ENCODE measurements at regions not wholly inside any gene's neighbourhood (a gene's known extent, or its start where the extent isn't known, plus 50 kb on each side); places are given as distances from the start of the nearest gene placed in this dataset.
"Not testable (repeated sequence)": the region's sequence is repeated elsewhere in the genome, so short reads cannot be mapped to it uniquely, and the experiment has no call there.

DNA sequence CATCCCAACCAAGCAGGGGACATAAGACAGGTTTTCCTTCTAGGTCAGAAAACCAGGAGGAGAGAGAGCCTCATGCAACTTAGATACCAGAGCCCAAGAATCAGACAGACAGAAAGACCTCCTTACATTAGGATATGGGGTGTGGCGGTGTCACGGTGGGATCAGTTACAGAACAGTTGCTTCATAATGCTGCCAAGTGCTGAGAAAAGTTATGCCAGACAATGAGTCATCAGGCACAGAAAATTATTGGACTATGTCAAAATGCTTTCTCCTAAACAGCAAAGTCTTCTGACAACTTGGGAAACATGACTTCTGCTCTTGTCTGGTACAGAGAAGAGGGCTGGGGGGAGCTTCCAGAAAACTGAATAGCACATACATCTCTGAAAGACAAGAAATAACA lies 1120.2 kb upstream of the TMPRSS15 start:
- H3K27me3 Mint-ChIP-seq = no peaks in the 10 kb centered on the region
- H3K36me3 Mint-ChIP-seq = no peaks in the 10 kb centered on the region
- no peak for DNase-seq
- ChIA-PET CTCF (no interaction called here), POLR2A (no interaction called here)
- intact Hi-C loops (cut with micrococcal nuclease) = no loop called here
- H3K4me3 Mint-ChIP-seq = no peak overlapping the region
- Histone ChIP-seq H3K36me3 (ENCODE audit: control insufficient read depth in 2 of 3, insufficient read depth in 3 of 3, low read length in 3 of 3) (no peaks in the 10 kb centered on the region), H3K9me3 (ENCODE audit: control insufficient read depth in 2 of 3, low read length in 3 of 3) (peaks cover 0 to 5% (median 4%) of the 10 kb centered on the region in 3 experiments), H3K4me1 (ENCODE audit: control insufficient read depth in 2 of 2, insufficient read depth in 2 of 2, low read length in 2 of 2) (no peaks in the 10 kb centered on the region), H3K27me3 (ENCODE audit: control insufficient read depth in 2 of 2, insufficient read depth in 2 of 2, low read length in 2 of 2) (no peaks in the 10 kb centered on the region), H3K4me3 (ENCODE audit: low read length) (no peak overlapping the region), H3K27ac (ENCODE audit: low read depth, low read length) (no peak overlapping the region)
- peaks cover 1 to 17% (median 6%) of the 10 kb centered on the region in 11 donors for H3K9me3 Mint-ChIP-seq
- no peaks in the 10 kb centered on the region for H3K4me1 Mint-ChIP-seq
- H3K27ac Mint-ChIP-seq = no peak overlapping the region
- ATAC-seq = no peak

DNA sequence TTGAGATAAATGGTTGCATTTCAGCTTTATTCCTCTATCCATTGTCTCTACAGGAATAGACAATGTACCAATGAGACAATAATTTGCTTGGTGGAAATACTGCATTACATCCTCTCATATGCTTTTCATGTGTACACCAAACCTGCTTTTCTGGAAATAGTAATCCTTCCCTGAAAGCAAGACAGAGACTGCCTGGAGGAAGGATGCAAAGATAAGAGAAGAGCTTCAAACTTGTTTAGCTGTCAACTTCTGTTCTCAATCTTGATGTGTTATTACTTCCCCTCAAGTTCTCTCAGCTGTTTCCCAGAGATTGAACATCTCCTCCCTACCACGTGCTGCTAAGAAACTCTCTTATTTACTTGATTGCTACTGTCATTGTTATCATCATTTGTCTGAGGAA lies 1125.4 kb upstream of the TMPRSS15 start:
- Mint-ChIP-seq H3K9me3 (peaks cover 0 to 19% (median 3%) of the 10 kb centered on the region in 11 donors), H3K27me3 (no peaks in the 10 kb centered on the region), H3K4me3 (no peak overlapping the region), H3K27ac (no peak overlapping the region), H3K4me1 (no peaks in the 10 kb centered on the region), H3K36me3 (no peaks in the 10 kb centered on the region)
- H3K4me1 ChIP-seq (ENCODE audit: control insufficient read depth in 2 of 2, insufficient read depth in 2 of 2, low read length in 2 of 2) = no peaks in the 10 kb centered on the region
- no peak for DNase-seq
- no peaks in the 10 kb centered on the region for H3K27me3 ChIP-seq (ENCODE audit: control insufficient read depth in 2 of 2, insufficient read depth in 2 of 2, low read length in 2 of 2)
- no peak overlapping the region for H3K27ac ChIP-seq (ENCODE audit: low read depth, low read length)
- H3K9me3 ChIP-seq (ENCODE audit: control insufficient read depth in 2 of 3, low read length in 3 of 3) = peaks cover 0 to 5% (median 0%) of the 10 kb centered on the region in 3 experiments
- ATAC-seq = no peak
- CTCF ChIA-PET = no interaction called here
- POLR2A ChIA-PET = no interaction called here
- no peak overlapping the region for H3K4me3 ChIP-seq (ENCODE audit: low read length)
- no peaks in the 10 kb centered on the region for H3K36me3 ChIP-seq (ENCODE audit: control insufficient read depth in 2 of 3, insufficient read depth in 3 of 3, low read length in 3 of 3)
- intact Hi-C loops (cut with micrococcal nuclease) = no loop called here

DNA sequence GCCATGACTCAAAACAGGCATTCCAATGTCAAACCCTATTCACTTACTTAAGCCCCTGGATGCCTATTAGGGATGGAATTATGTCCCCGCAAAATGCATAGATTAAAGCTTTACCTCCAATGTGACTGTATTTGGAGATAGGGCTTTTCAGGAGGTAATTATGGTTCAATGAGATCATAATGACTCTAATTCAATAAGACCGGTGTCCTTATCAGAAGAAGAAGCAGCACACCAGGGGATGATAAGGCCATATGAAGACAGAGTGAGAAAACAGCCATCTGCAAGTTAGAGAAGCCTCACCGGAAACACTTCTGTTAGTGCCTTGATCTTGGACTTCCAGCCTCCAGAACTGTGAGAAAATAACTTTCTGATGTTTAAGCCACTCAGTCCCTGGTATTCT lies 1131.8 kb upstream of the TMPRSS15 start:
- no peaks in the 10 kb centered on the region for H3K27me3 ChIP-seq (ENCODE audit: control insufficient read depth in 2 of 2, insufficient read depth in 2 of 2, low read length in 2 of 2)
- H3K36me3 ChIP-seq (ENCODE audit: control insufficient read depth in 2 of 3, insufficient read depth in 3 of 3, low read length in 3 of 3) = no peaks in the 10 kb centered on the region
- no peak overlapping the region for H3K27ac Mint-ChIP-seq
- no peaks in the 10 kb centered on the region for H3K4me1 Mint-ChIP-seq
- no peak overlapping the region for H3K4me3 ChIP-seq (ENCODE audit: low read length)
- intact Hi-C loops (cut with micrococcal nuclease) = no loop called here
- no peak overlapping the region for H3K27ac ChIP-seq (ENCODE audit: low read depth, low read length)
- POLR2A ChIA-PET = no interaction called here
- ATAC-seq (no peak), DNase-seq (no peak)
- H3K36me3 Mint-ChIP-seq = peaks cover 0 to 1% (median 0%) of the 10 kb centered on the region in 5 donors
- H3K27me3 Mint-ChIP-seq = no peaks in the 10 kb centered on the region
- H3K4me1 ChIP-seq (ENCODE audit: control insufficient read depth in 2 of 2, insufficient read depth in 2 of 2, low read length in 2 of 2) = no peaks in the 10 kb centered on the region
- CTCF ChIA-PET = no interaction called here
- H3K9me3 ChIP-seq (ENCODE audit: control insufficient read depth in 2 of 3, low read length in 3 of 3) = no peaks in the 10 kb centered on the region
- no peak overlapping the region for H3K4me3 Mint-ChIP-seq
- H3K9me3 Mint-ChIP-seq = peaks cover 0 to 23% (median 3%) of the 10 kb centered on the region in 11 donors

DNA sequence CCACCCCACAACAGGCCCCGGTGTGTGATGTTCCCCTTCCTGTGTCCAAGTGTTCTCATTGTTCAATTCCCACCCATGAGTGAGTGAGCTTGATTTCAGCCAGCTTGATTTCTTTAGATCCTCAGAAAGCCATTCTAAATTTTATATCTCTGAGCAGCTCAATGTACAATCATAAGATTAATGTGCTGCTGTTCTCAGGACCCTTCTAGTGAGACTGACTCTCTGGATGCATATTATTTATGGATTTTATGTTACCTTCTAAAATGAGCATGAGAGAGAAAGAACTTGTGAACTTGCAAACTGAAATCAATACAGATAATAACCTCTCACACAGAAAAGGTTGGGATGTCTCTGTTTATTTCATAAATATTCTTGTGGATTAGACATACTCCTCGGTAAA lies 1133.5 kb upstream of the TMPRSS15 start:
- Histone ChIP-seq H3K27ac (ENCODE audit: low read depth, low read length) (no peak overlapping the region), H3K4me1 (ENCODE audit: control insufficient read depth in 2 of 2, insufficient read depth in 2 of 2, low read length in 2 of 2) (no peaks in the 10 kb centered on the region), H3K36me3 (ENCODE audit: control insufficient read depth in 2 of 3, insufficient read depth in 3 of 3, low read length in 3 of 3) (no peaks in the 10 kb centered on the region), H3K9me3 (ENCODE audit: control insufficient read depth in 2 of 3, low read length in 3 of 3) (no peaks in the 10 kb centered on the region), H3K27me3 (ENCODE audit: control insufficient read depth in 2 of 2, insufficient read depth in 2 of 2, low read length in 2 of 2) (no peaks in the 10 kb centered on the region), H3K4me3 (ENCODE audit: low read length) (no peak overlapping the region)
- Mint-ChIP-seq H3K27ac (no peak overlapping the region), H3K4me3 (no peak overlapping the region), H3K4me1 (no peaks in the 10 kb centered on the region), H3K36me3 (peaks cover 0 to 1% (median 0%) of the 10 kb centered on the region in 5 donors), H3K9me3 (peaks cover 0 to 26% (median 5%) of the 10 kb centered on the region in 11 donors), H3K27me3 (no peaks in the 10 kb centered on the region)
- intact Hi-C loops (cut with micrococcal nuclease) = no loop called here
- DNase-seq (no peak), ATAC-seq (no peak)
- ChIA-PET POLR2A (no interaction called here), CTCF (no interaction called here)

DNA sequence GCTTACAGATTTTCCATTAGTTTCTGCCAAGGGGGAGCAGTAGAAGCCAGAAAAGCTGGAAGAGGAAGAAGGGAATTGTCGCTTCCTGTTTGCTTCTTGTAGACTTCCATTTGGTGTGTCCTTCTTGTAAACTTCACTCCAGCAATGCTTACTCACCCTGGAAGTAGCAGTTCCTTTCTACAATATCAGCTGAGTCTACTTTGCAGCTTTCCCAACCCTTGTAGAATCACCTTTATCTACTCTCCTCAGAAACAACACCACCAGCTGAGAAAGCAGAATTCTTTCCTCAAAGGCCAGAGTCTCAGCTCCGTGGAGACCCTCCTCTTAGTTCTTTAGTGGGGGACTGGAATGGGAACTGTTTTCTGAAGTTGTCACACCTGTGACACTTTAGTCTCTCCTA lies 1136.7 kb upstream of the TMPRSS15 start:
- Mint-ChIP-seq H3K9me3 (peaks cover 0 to 28% (median 11%) of the 10 kb centered on the region in 11 donors), H3K4me1 (no peaks in the 10 kb centered on the region), H3K27me3 (no peaks in the 10 kb centered on the region), H3K4me3 (no peak overlapping the region), H3K36me3 (peaks cover 0 to 3% (median 0%) of the 10 kb centered on the region in 5 donors), H3K27ac (no peak overlapping the region)
- DNase-seq = no peak
- Histone ChIP-seq H3K27me3 (ENCODE audit: control insufficient read depth in 2 of 2, insufficient read depth in 2 of 2, low read length in 2 of 2) (no peaks in the 10 kb centered on the region), H3K36me3 (ENCODE audit: control insufficient read depth in 2 of 3, insufficient read depth in 3 of 3, low read length in 3 of 3) (no peaks in the 10 kb centered on the region), H3K27ac (ENCODE audit: low read depth, low read length) (no peak overlapping the region), H3K4me3 (ENCODE audit: low read length) (no peak overlapping the region), H3K4me1 (ENCODE audit: control insufficient read depth in 2 of 2, insufficient read depth in 2 of 2, low read length in 2 of 2) (no peaks in the 10 kb centered on the region), H3K9me3 (ENCODE audit: control insufficient read depth in 2 of 3, low read length in 3 of 3) (peaks cover 0 to 3% (median 0%) of the 10 kb centered on the region in 3 experiments)
- ChIA-PET CTCF (no interaction called here), POLR2A (no interaction called here)
- intact Hi-C loops (cut with micrococcal nuclease) = no loop called here
- no peak for ATAC-seq

DNA sequence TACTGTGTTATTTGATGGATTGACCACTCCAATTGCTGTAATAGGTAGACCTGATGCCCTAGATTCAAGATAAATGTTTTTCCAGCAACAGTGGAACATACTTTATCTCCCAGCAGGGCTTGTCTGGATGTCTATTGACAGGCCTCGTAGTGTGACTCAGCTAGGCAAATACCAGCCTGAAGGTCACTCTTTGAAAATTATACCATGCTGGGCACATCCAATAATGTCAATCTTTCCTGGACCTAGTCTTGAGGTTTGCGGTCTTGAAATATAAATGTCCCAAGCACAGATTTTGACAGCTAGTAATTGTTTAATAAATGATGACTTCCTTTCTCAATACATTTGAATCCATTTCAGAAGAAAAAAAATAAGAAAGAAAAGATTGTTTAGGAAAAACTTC lies 1138.0 kb upstream of the TMPRSS15 start:
- ATAC-seq (no peak), DNase-seq (no peak)
- POLR2A ChIA-PET = no interaction called here
- H3K4me3 Mint-ChIP-seq = no peak overlapping the region
- intact Hi-C loops (cut with micrococcal nuclease) = no loop called here
- no peaks in the 10 kb centered on the region for H3K4me1 Mint-ChIP-seq
- H3K36me3 Mint-ChIP-seq = peaks cover 0 to 3% (median 0%) of the 10 kb centered on the region in 5 donors
- Histone ChIP-seq H3K27ac (ENCODE audit: low read depth, low read length) (no peak overlapping the region), H3K4me1 (ENCODE audit: control insufficient read depth in 2 of 2, insufficient read depth in 2 of 2, low read length in 2 of 2) (no peaks in the 10 kb centered on the region), H3K27me3 (ENCODE audit: control insufficient read depth in 2 of 2, insufficient read depth in 2 of 2, low read length in 2 of 2) (no peaks in the 10 kb centered on the region), H3K9me3 (ENCODE audit: control insufficient read depth in 2 of 3, low read length in 3 of 3) (peaks cover 0 to 3% (median 0%) of the 10 kb centered on the region in 3 experiments), H3K4me3 (ENCODE audit: low read length) (no peak overlapping the region), H3K36me3 (ENCODE audit: control insufficient read depth in 2 of 3, insufficient read depth in 3 of 3, low read length in 3 of 3) (no peaks in the 10 kb centered on the region)
- CTCF ChIA-PET = no interaction called here
- H3K27ac Mint-ChIP-seq = no peak overlapping the region
- H3K9me3 Mint-ChIP-seq = peaks cover 0 to 26% (median 18%) of the 10 kb centered on the region in 11 donors
- H3K27me3 Mint-ChIP-seq = no peaks in the 10 kb centered on the region

DNA sequence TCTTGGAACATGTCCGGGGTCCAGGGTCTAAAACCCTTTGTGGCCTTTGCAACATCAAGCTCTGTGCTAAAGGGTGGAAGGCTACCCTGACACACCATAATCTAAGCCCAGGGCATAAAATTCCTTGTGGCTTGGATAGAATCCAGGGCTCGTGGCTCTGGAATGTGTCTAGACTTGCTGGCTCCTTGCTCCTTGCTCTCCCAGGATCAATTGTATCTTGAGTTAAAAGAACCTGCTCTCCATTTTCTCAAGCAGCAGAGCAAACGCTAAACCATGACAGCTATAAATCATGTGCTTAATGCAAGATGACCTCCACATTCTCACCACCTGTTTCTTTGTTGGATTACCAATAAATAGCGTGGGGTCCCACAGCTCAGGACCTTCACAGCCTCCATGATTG lies 1140.9 kb upstream of the TMPRSS15 start:
- H3K9me3 ChIP-seq (ENCODE audit: control insufficient read depth in 2 of 3, low read length in 3 of 3); H3K27ac Mint-ChIP-seq; ATAC-seq; H3K36me3 Mint-ChIP-seq; DNase-seq; H3K4me3 ChIP-seq (ENCODE audit: low read length); intact Hi-C loops (cut with micrococcal nuclease); H3K4me3 Mint-ChIP-seq; H3K4me1 Mint-ChIP-seq; H3K4me1 ChIP-seq (ENCODE audit: control insufficient read depth in 2 of 2, insufficient read depth in 2 of 2, low read length in 2 of 2); H3K36me3 ChIP-seq (ENCODE audit: control insufficient read depth in 2 of 3, insufficient read depth in 3 of 3, low read length in 3 of 3); H3K27me3 ChIP-seq (ENCODE audit: control insufficient read depth in 2 of 2, insufficient read depth in 2 of 2, low read length in 2 of 2); H3K27me3 Mint-ChIP-seq; CTCF ChIA-PET; POLR2A ChIA-PET; H3K27ac ChIP-seq (ENCODE audit: low read depth, low read length): not testable (repeated sequence)
- peaks cover 0 to 33% (median 21%) of the 10 kb centered on the region in 11 donors for H3K9me3 Mint-ChIP-seq
